ENCODE measurements at regions not wholly inside any gene's neighbourhood (a gene's known extent, or its start where the extent isn't known, plus 50 kb on each side); places are given as distances from the start of the nearest gene placed in this dataset.
"Not testable (repeated sequence)": the region's sequence is repeated elsewhere in the genome, so short reads cannot be mapped to it uniquely, and the experiment has no call there.

GRCh38 chr7:94305836-94306235 is 88.9 kb upstream of the COL1A2 start:
- DNase-seq (ENCODE audit: low read depth in 3 of 3, low spot score in 1 of 3) = no peak

- no peak for DNase-seq (ENCODE audit: low read depth in 3 of 3, low spot score in 1 of 3)
Observed at GRCh38 chr7:94307399-94308048, 87.2 kb upstream of the COL1A2 start.

GRCh38 chr7:94311515-94311914 is 83.2 kb upstream of the COL1A2 start:
- no peak for DNase-seq (ENCODE audit: low read depth in 3 of 3, low spot score in 1 of 3)

- DNase-seq (ENCODE audit: low read depth in 3 of 3, low spot score in 1 of 3) = no peak
Observed at GRCh38 chr7:94313926-94314325, 80.8 kb upstream of the COL1A2 start.

- DNase-seq (ENCODE audit: low read depth in 3 of 3, low spot score in 1 of 3) = no peak
Observed at GRCh38 chr7:94314413-94315410, 80.0 kb upstream of the COL1A2 start.

GRCh38 chr7:94321138-94321537 is 73.6 kb upstream of the COL1A2 start:
- not testable (repeated sequence) for DNase-seq (ENCODE audit: low read depth in 3 of 3, low spot score in 1 of 3)

GRCh38 chr7:94323844-94324243 is 70.9 kb upstream of the COL1A2 start:
- DNase-seq (ENCODE audit: low read depth in 3 of 3, low spot score in 1 of 3) = no peak

GRCh38 chr7:94324380-94325121 is 70.1 kb upstream of the COL1A2 start:
- no peak for DNase-seq (ENCODE audit: low read depth in 3 of 3, low spot score in 1 of 3)

- no peak for DNase-seq (ENCODE audit: low read depth in 3 of 3, low spot score in 1 of 3)
Observed at GRCh38 chr7:94325122-94325475, 69.6 kb upstream of the COL1A2 start.

GRCh38 chr7:94330269-94331020 is 64.2 kb upstream of the COL1A2 start:
- no peak for DNase-seq (ENCODE audit: low read depth in 3 of 3, low spot score in 1 of 3)

GRCh38 chr7:94332571-94332970 is 62.1 kb upstream of the COL1A2 start:
- no peak for DNase-seq (ENCODE audit: low read depth in 3 of 3, low spot score in 1 of 3)

GRCh38 chr7:94333810-94334209 is 60.9 kb upstream of the COL1A2 start:
- no peak for DNase-seq (ENCODE audit: low read depth in 3 of 3, low spot score in 1 of 3)

GRCh38 chr7:94335586-94335985 is 59.1 kb upstream of the COL1A2 start:
- no peak for DNase-seq (ENCODE audit: low read depth in 3 of 3, low spot score in 1 of 3)

- DNase-seq (ENCODE audit: low read depth in 3 of 3, low spot score in 1 of 3) = no peak
Observed at GRCh38 chr7:94336009-94336408, 58.7 kb upstream of the COL1A2 start.

- DNase-seq (ENCODE audit: low read depth in 3 of 3, low spot score in 1 of 3) = no peak
Observed at GRCh38 chr7:94338921-94339371, 55.7 kb upstream of the COL1A2 start.

- no peak for DNase-seq (ENCODE audit: low read depth in 3 of 3, low spot score in 1 of 3)
Observed at GRCh38 chr7:94344826-94345225, 49.9 kb upstream of the COL1A2 start.
